Mucosa of rectum (tissue), 2 donors: ENCODE measurements at regions not wholly inside any gene's neighbourhood (a gene's known extent, or its start where the extent isn't known, plus 50 kb on each side); places are given as distances from the start of the nearest gene placed in this dataset.

Experiments
- H3K27ac ChIP-seq, 2 donors: one replicate each; pipeline ENCODE4 v1.7.0; 2013; ENCODE audit warnings: inconsistent platforms in 2 of 2, low read depth in 2 of 2, low read length in 2 of 2
- H3K27me3 ChIP-seq, 2 donors: one replicate each; pipeline ENCODE4 v1.7.0; 2013; ENCODE audit warnings: low read length in 2 of 2; ENCODE audit not compliant: control insufficient read depth in 2 of 2, insufficient read depth in 2 of 2
- H3K36me3 ChIP-seq, 2 donors: one replicate each; pipeline ENCODE4 v1.7.0; 2013; ENCODE audit warnings: low read length in 2 of 2; ENCODE audit not compliant: control insufficient read depth in 2 of 2, insufficient read depth in 2 of 2
- H3K4me1 ChIP-seq, 2 donors: one replicate each; pipeline ENCODE4 v1.7.0; 2013; ENCODE audit warnings: low read length in 2 of 2, mild to moderate bottlenecking in 1 of 2; ENCODE audit not compliant: control insufficient read depth in 2 of 2, insufficient read depth in 2 of 2
- H3K4me3 ChIP-seq, 2 donors: one replicate each; pipeline ENCODE4 v1.7.0; 2013; ENCODE audit warnings: low read length in 2 of 2
- H3K9ac ChIP-seq, 2 donors: one replicate each; pipeline ENCODE4 v1.7.0; 2013; ENCODE audit warnings: low read length in 2 of 2, low read depth in 1 of 2, mild to moderate bottlenecking in 1 of 2
- H3K9me3 ChIP-seq, 2 donors: one replicate each; pipeline ENCODE4 v1.7.0; 2013; ENCODE audit warnings: low read length in 2 of 2; ENCODE audit not compliant: control insufficient read depth in 2 of 2
- donor health status: healthy.
- donor health status: Normal muscosa, but diverticular disease.

- H3K9ac ChIP-seq = no peak overlapping the region
- no peak overlapping the region for H3K4me3 ChIP-seq
- H3K27me3 ChIP-seq = peaks cover 0 to 2% of the 10 kb centered on the region in 2 donors
- no peaks in the 10 kb centered on the region for H3K36me3 ChIP-seq
- peaks cover 0 to 7% of the 10 kb centered on the region in 2 donors for H3K4me1 ChIP-seq
- no peak overlapping the region for H3K27ac ChIP-seq
- H3K9me3 ChIP-seq = no peaks in the 10 kb centered on the region
Measured at GRCh38 chr6:170019818-170020583, 268.6 kb downstream of the ERMARD start.

- Histone ChIP-seq H3K27me3 (peaks cover 0 to 4% of the 10 kb centered on the region in 2 donors), H3K9me3 (no peaks in the 10 kb centered on the region), H3K27ac (no peak overlapping the region), H3K4me1 (peaks cover 0 to 4% of the 10 kb centered on the region in 2 donors), H3K36me3 (no peaks in the 10 kb centered on the region), H3K9ac (no peak overlapping the region), H3K4me3 (no peak overlapping the region)
Measured at GRCh38 chr6:170018936-170019817, 267.8 kb downstream of the ERMARD start.

DNA sequence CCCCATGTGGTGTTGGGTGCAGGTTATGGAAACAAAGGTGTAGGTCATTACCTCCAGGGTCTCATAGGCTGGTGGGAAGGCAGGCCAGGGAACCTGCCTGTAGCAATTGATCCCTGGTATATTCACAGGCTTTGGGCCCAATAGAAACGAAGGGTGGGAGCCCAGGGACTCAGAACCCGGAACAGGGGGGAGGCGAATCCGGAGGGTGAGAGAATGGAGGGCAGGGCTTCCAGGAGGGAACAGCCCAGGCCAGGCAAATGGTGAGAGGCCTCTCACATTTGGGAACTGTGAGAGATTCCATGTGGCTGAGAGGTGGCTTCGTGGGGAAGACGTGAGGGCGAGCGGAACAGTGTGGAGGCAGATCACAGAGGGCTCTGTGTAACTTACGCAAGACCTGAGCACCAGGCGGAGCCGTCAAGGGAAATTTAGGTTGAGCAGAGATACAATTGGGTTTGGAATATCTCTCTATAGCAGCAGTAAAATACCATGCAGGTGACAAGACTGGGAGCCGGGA lies 267.1 kb downstream of the ERMARD start:
- H3K4me3 ChIP-seq = no peak overlapping the region
- peaks cover 0 to 9% of the 10 kb centered on the region in 2 donors for H3K27me3 ChIP-seq
- H3K9me3 ChIP-seq = no peaks in the 10 kb centered on the region
- H3K27ac ChIP-seq = no peak overlapping the region
- H3K9ac ChIP-seq = no peak overlapping the region
- no peaks in the 10 kb centered on the region for H3K36me3 ChIP-seq
- peaks cover 0 to 4% of the 10 kb centered on the region in 2 donors for H3K4me1 ChIP-seq

GRCh38 chr6:170017603-170018320 lies 266.3 kb downstream of the ERMARD start:
- Histone ChIP-seq H3K9me3 (no peaks in the 10 kb centered on the region), H3K27ac (no peak overlapping the region), H3K9ac (no peak overlapping the region), H3K4me1 (peaks cover 0 to 4% of the 10 kb centered on the region in 2 donors), H3K36me3 (no peaks in the 10 kb centered on the region), H3K27me3 (peaks cover 0 to 10% of the 10 kb centered on the region in 2 donors), H3K4me3 (no peak overlapping the region)

- peaks cover 0 to 10% of the 10 kb centered on the region in 2 donors for H3K27me3 ChIP-seq
- H3K4me3 ChIP-seq = no peak overlapping the region
- no peak overlapping the region for H3K27ac ChIP-seq
- peaks cover 0 to 3% of the 10 kb centered on the region in 2 donors for H3K4me1 ChIP-seq
- H3K9ac ChIP-seq = no peak overlapping the region
- H3K9me3 ChIP-seq = no peaks in the 10 kb centered on the region
- H3K36me3 ChIP-seq = no peaks in the 10 kb centered on the region
Measured at GRCh38 chr6:170013815-170014214, 262.4 kb downstream of the ERMARD start.

DNA sequence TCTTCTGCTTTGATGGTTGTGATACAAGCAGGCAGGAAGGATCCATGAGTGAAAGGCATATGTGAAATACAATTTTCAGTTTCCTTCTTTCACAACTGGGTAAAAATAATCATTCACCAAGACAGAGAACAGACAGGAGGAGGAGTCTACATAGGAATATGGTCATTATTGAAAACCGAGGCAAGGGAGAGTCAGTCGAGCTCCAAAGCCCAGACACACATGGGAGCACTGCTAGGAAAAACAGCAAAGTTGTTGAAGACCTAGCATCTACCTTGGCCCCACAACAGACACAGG lies 260.6 kb downstream of the ERMARD start:
- H3K4me1 ChIP-seq = peaks cover 0 to 3% of the 10 kb centered on the region in 2 donors
- H3K9ac ChIP-seq = no peak overlapping the region
- no peak overlapping the region for H3K4me3 ChIP-seq
- no peak overlapping the region for H3K27ac ChIP-seq
- H3K9me3 ChIP-seq = no peaks in the 10 kb centered on the region
- no peaks in the 10 kb centered on the region for H3K36me3 ChIP-seq
- H3K27me3 ChIP-seq = peaks cover 1 to 10% of the 10 kb centered on the region in 2 donors

- H3K27me3 ChIP-seq = peaks cover 1 to 10% of the 10 kb centered on the region in 2 donors
- no peak overlapping the region for H3K27ac ChIP-seq
- H3K9ac ChIP-seq = no peak overlapping the region
- H3K4me3 ChIP-seq = no peak overlapping the region
- no peaks in the 10 kb centered on the region for H3K9me3 ChIP-seq
- H3K4me1 ChIP-seq = peaks cover 0 to 3% of the 10 kb centered on the region in 2 donors
- no peaks in the 10 kb centered on the region for H3K36me3 ChIP-seq
Measured at GRCh38 chr6:170011204-170012036, 260.0 kb downstream of the ERMARD start.

DNA sequence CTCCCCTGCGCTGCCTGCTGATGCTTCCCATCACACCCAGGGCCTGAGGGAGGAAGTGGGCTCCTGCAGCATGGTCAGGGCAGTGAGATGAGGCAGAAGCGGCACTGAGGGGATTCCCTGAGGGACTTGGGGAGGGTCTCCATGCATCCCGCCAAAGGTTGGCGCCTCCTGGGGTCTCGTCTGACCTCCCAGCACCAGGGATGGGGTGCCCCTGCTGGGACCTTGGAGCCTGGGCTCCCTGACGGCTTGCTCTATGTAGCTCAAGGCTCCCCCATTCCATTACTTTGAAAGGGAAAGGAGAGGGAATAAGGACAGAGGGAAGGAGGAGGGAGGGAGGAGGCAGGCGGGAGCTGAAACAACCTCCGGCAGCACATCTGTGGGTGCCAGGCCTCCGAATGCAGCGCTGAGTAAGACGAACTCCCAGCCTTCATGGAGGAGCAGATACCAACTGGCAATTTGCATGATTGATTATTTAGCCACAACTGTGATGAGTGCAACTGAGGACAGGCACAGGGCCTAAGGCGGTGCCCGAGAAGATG lies 259.3 kb downstream of the ERMARD start:
- peaks cover 1 to 10% of the 10 kb centered on the region in 2 donors for H3K27me3 ChIP-seq
- no peaks in the 10 kb centered on the region for H3K9me3 ChIP-seq
- no peak overlapping the region for H3K27ac ChIP-seq
- no peaks in the 10 kb centered on the region for H3K36me3 ChIP-seq
- H3K4me3 ChIP-seq = no peak overlapping the region
- H3K9ac ChIP-seq = no peak overlapping the region
- H3K4me1 ChIP-seq = peaks cover 0 to 3% of the 10 kb centered on the region in 2 donors

- Histone ChIP-seq H3K27ac (no peak overlapping the region), H3K36me3 (no peaks in the 10 kb centered on the region), H3K4me3 (no peak overlapping the region), H3K27me3 (peaks cover 0 to 1% of the 10 kb centered on the region in 2 donors), H3K9me3 (peaks cover 0 to 1% of the 10 kb centered on the region in 2 donors), H3K4me1 (peaks cover 0 to 3% of the 10 kb centered on the region in 2 donors), H3K9ac (no peak overlapping the region)
Measured at GRCh38 chr6:170008294-170008785, 256.9 kb downstream of the ERMARD start.
